ENCODE measurements at regions not wholly inside any gene's neighbourhood (a gene's known extent, or its start where the extent isn't known, plus 50 kb on each side); places are given as distances from the start of the nearest gene placed in this dataset.
"Not testable (repeated sequence)": the region's sequence is repeated elsewhere in the genome, so short reads cannot be mapped to it uniquely, and the experiment has no call there.

GRCh38 chr13:21882766-21883165 is 211.9 kb downstream of the FGF9 start:
- no peak for DNase-seq

GRCh38 chr13:21883713-21884112 is 212.8 kb downstream of the FGF9 start:
- DNase-seq: no peak

- DNase-seq: no peak
Observed at GRCh38 chr13:21884299-21884909, 213.5 kb downstream of the FGF9 start.

DNA sequence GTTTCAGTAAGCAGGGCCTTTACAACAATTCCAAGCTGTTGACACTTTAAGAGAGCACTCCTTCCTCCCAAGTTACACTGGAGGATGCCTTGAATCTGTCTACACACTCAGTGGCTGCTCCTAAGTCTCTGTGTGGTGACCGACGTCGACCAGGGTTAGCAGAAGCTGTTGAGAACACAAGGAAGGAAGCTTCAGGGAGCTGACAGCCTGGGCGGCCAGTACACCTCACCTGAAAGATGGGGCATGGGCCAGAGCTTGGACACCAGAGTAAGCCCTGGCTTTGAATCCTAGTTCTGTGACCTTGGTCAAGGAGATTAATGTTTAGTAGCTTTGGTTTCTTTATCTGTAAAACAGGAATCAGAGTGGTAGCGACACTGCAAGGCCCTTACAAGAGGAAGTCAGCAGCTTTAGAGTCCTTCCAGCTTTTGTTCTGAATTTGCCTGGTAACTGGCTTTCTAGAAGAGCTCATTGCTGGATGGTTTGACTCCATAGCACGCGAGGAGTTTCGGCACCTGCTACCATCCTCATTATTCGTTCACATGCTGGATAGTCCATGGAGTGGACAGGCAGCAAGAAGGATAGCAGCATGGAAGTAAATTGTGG is 214.2 kb downstream of the FGF9 start:
- no peak for DNase-seq

GRCh38 chr13:21885714-21886224 is 214.9 kb downstream of the FGF9 start:
- DNase-seq: no peak

DNA sequence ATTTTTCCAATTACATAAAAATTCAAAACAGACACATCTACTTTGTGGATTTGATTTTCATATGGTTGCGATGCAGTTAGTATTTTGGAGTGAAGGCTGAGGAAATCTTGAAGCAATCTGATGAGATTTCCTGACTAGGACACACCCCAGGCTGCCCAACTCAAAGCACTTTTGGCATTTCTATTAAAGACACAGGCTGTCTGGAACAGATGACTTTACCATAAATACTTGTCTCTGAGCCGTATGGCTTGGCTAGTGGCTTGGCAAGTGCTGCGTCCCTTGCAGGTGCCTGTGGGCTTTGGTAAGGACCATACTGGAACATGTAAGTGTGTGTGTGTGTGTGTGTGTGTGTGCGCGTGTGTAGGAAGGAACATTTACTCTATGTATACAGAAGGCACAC is 218.8 kb downstream of the FGF9 start:
- DNase-seq: peak; percentile 38

DNA sequence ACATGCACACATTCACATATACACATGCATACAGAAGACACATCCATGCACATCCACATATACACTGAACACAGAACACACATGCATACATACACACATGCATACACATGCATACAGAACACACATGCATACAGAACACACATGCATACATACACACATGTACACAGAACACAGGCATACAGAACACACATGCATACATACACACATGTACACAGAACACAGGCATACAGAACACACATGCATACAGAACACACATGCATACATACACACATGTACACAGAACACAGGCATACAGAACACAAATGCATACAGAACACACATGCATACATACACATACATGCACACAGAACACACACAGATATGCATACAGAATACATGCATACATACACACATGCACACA is 219.3 kb downstream of the FGF9 start:
- not testable (repeated sequence) for DNase-seq

DNA sequence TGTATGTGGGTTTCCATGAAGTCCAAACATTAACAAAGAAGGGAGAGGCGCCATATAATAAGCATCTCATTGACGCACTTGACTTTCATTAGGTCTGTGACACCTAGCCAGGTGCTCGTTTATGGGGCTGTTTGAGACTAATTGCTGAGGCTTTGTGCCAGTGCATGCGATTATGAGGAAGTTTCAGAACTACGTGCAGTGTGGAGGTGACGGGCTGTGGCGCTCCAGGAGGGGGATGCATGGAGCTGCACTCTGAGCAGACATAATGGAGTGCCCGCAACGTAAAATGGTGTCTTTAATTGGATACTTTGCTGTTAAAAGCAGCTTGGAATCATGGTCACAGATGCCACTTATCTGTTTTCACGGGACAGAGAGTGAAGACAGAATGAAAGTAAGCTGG is 223.2 kb downstream of the FGF9 start:
- DNase-seq: no peak

DNA sequence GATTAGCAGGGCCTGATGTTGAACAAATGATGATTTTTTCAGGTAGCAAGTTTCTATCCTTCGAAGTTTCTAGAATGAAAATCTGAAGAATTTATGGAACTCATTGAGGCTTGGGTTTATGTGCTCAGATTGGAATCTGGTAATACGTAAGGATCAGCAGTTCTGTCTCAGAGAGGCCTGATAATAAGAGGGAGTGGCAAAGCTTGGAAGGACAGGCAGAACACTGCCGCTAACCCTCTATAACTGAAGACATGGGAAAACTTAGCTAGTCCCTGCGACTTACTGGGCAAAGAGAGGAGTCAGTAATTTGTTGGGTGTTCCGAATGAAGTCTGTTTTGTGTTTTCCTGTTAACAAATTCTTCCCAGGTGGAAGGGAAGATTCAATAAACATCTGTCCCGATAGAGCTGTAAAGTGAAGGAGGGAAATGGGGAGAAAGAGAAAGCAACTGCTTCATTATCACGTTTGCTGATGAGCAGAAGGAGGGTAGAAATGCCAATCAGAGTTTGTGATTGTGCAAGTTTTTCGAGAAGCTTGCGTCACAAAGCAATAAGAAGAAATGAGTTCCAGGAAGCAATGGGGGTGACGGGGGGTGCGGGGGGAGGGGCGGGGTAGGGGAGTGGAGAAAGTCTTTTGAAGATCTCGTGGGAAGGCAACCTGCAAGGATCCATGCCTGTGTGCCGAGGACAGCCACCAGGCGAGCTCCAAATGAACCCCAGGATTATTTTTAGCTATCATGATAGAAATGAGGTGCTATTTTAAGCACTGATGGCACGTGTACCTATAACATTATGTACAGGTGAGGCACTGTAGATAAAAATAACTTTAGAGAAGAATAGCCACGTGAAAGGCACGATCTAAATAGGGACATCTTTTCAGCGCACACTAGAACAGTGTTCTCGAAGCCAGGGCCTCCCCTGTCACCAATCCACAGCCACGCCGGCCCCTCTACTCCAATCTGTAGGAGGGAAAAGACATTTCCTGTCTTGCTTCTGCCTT is 224.1 kb downstream of the FGF9 start:
- DNase-seq: no peak

GRCh38 chr13:21895779-21896178 is 224.9 kb downstream of the FGF9 start:
- no peak for DNase-seq

- DNase-seq: no peak
Observed at GRCh38 chr13:21897161-21897560, 226.3 kb downstream of the FGF9 start.

- DNase-seq: no peak
Observed at GRCh38 chr13:21898459-21898858, 227.6 kb downstream of the FGF9 start.

GRCh38 chr13:21898945-21899344 is 228.1 kb downstream of the FGF9 start:
- no peak for DNase-seq

- peak; percentile 53 for DNase-seq
Observed at GRCh38 chr13:21901336-21901735, 230.5 kb downstream of the FGF9 start.

- peak; percentile 71 for DNase-seq
Observed at GRCh38 chr13:21901811-21902708, 231.2 kb downstream of the FGF9 start.

GRCh38 chr13:21902709-21903098 is 231.8 kb downstream of the FGF9 start:
- DNase-seq: no peak

- peak; percentile 39 for DNase-seq
Observed at GRCh38 chr13:21905486-21905885, 234.6 kb downstream of the FGF9 start.

GRCh38 chr13:21909331-21909730 is 238.5 kb downstream of the FGF9 start:
- DNase-seq: no peak

DNA sequence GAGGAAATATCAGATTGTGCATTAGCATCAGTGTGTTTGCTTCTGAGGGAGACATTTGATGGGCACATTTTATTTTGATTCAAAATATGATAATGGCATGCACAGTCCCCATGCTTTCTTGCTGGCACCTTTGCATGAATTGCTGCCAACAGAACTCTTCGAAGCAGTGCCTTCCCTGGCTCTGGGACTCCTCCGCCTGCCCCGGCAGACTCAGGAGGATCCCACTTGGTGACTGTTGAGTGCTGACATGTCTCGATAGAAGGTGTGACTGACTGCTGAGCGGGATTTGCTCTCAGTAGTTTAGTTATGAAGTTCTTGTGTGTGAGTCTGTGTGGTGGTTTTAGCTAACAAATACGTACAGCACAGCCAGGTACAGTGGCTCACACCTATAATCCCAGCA is 239.7 kb downstream of the FGF9 start:
- DNase-seq: no peak

GRCh38 chr13:21911646-21912298 is 240.9 kb downstream of the FGF9 start:
- DNase-seq: no peak

DNA sequence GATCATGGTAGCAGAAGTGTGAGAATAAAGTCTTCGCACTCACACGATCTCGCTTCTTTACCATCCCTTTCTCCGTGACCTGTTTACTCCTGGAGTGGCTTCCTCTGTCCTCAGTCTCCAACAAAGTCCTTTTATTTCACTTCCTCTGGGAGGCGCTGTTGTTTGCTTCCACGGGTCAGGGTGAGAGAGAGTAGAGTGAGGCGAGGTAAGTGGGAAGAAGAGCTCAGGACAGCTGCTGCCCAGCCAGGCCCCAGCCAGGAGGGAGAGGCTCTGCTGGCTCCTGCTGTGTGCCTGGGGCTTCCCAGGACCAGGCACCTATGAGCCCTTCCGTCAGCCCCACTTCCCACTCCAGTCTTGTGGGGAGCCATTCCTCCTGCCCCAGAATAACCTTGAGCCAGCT is 242.1 kb downstream of the FGF9 start:
- no peak for DNase-seq

Measured in femur (tissue), 1 donor.